ENCODE measurements at regions not wholly inside any gene's neighbourhood (a gene's known extent, or its start where the extent isn't known, plus 50 kb on each side); places are given as distances from the start of the nearest gene placed in this dataset.

DNA sequence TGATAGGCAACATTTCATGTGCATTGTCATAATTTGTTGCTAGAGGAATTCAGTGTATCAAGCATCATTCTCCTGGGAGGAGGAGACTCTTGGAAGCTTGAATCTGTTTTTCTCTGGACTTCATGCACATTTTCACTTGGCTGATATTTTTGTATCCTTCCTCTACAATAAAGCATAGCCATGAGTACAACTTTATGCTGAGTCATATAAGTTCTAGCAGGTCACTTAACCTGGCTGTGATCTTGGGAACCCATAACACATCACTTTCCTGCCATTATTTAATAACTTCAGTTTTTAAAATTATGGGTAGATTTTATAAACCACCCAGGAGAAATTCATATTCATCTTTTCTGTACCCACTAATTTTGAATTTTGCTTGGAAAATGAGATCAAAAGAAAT lies 203.0 kb upstream of the CD96 start:
- H3K27me3 Mint-ChIP-seq: peaks cover 0 to 3% (median 0%) of the 10 kb centered on the region in 5 donors
- no peaks in the 10 kb centered on the region for H3K27me3 ChIP-seq (ENCODE audit: control insufficient read depth in 2 of 2, insufficient read depth in 2 of 2, low read length in 2 of 2)
- CTCF ChIA-PET: interaction anchor here (1.6 kb wide), 1 partner anchor 8 kb away, joined by 3 read pairs; no protein-coding TSS in a partner anchor
- no peak overlapping the region for H3K27ac ChIP-seq (ENCODE audit: low read depth, low read length)
- DNase-seq (no peak), ATAC-seq (no peak)
- H3K36me3 ChIP-seq (ENCODE audit: control insufficient read depth in 2 of 3, insufficient read depth in 3 of 3, low read length in 3 of 3): no peaks in the 10 kb centered on the region
- peaks cover 0 to 7% (median 0%) of the 10 kb centered on the region in 3 experiments for H3K9me3 ChIP-seq (ENCODE audit: control insufficient read depth in 2 of 3, low read length in 3 of 3)
- POLR2A ChIA-PET: interaction anchor here (0.6 kb wide), 2 partner anchors 22 kb away, joined by 3 read pairs; no protein-coding TSS in a partner anchor
- H3K4me3 Mint-ChIP-seq: no peak overlapping the region
- no peak overlapping the region for H3K4me3 ChIP-seq (ENCODE audit: low read length)
- intact Hi-C loops (cut with micrococcal nuclease): loop anchor here (2.0 to 5.0 kb wide), 5 partner anchors 62 to 1607 kb away; partner anchors contain the start of gene NECTIN3 (in 1 of the 2)
- peaks cover 2 to 31% (median 12%) of the 10 kb centered on the region in 7 donors for H3K4me1 Mint-ChIP-seq
- no peak overlapping the region for H3K27ac Mint-ChIP-seq
- H3K4me1 ChIP-seq (ENCODE audit: control insufficient read depth in 2 of 2, insufficient read depth in 2 of 2, low read length in 2 of 2): no peaks in the 10 kb centered on the region
- H3K9me3 Mint-ChIP-seq: peaks cover 0 to 22% (median 8%) of the 10 kb centered on the region in 11 donors
- H3K36me3 Mint-ChIP-seq: peaks cover 0 to 10% (median 5%) of the 10 kb centered on the region in 5 donors

DNA sequence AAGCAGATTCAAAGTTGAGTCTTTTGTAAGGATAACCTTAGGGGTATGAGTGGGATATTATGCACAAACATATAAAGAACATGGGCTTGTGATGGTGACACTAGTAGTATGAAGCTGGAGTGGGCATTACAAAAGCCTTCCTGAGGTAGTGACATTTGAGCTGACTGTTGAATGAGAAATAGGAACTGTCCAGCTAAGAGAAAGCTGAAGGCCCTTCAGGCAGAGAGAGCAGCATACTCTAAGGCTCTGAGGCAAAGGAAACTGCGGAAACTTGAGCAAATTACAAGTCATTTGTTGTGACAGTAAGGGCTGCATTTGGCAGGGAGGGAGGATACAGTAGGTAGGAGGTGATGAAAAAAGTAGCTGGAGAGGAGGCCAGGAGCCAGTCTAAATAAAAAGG lies 190.7 kb upstream of the CD96 start:
- peaks cover 0 to 3% (median 0%) of the 10 kb centered on the region in 5 donors for H3K27me3 Mint-ChIP-seq
- Histone ChIP-seq H3K4me3 (ENCODE audit: low read length) (no peak overlapping the region), H3K27ac (ENCODE audit: low read depth, low read length) (no peak overlapping the region), H3K9me3 (ENCODE audit: control insufficient read depth in 2 of 3, low read length in 3 of 3) (no peaks in the 10 kb centered on the region), H3K4me1 (ENCODE audit: control insufficient read depth in 2 of 2, insufficient read depth in 2 of 2, low read length in 2 of 2) (no peaks in the 10 kb centered on the region), H3K27me3 (ENCODE audit: control insufficient read depth in 2 of 2, insufficient read depth in 2 of 2, low read length in 2 of 2) (no peaks in the 10 kb centered on the region), H3K36me3 (ENCODE audit: control insufficient read depth in 2 of 3, insufficient read depth in 3 of 3, low read length in 3 of 3) (no peaks in the 10 kb centered on the region)
- CTCF ChIA-PET: no interaction called here
- H3K27ac Mint-ChIP-seq: peak overlapping the region in 1 of 9 donors; percentile 16
- POLR2A ChIA-PET: no interaction called here
- no peak for DNase-seq
- peaks cover 0 to 17% (median 7%) of the 10 kb centered on the region in 11 donors for H3K9me3 Mint-ChIP-seq
- no peaks in the 10 kb centered on the region for H3K4me1 Mint-ChIP-seq
- ATAC-seq: no peak
- intact Hi-C loops (cut with micrococcal nuclease): no loop called here
- H3K4me3 Mint-ChIP-seq: no peak overlapping the region
- peaks cover 2 to 4% (median 3%) of the 10 kb centered on the region in 5 donors for H3K36me3 Mint-ChIP-seq

DNA sequence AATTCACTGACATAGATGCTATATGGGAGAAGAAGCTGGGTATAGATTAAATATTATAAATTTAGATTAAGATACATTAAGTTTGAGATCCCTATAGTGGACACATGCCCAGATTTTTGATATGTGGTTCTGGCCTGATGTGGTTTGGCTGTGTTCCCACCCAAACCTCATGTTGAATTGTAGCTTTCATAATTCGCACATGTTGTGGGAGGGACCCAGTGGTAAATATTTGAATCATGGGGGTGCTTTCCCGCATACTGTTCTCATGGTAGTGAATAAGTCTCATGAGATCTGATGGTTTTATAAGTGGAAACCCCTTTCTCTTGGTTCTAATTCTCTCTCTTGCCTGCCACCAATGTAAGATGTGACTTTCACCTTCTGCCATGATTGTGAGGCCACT lies 189.4 kb upstream of the CD96 start:
- DNase-seq: no peak
- no peaks in the 10 kb centered on the region for H3K27me3 Mint-ChIP-seq
- intact Hi-C loops (cut with micrococcal nuclease): no loop called here
- H3K27ac Mint-ChIP-seq: no peak overlapping the region
- ChIA-PET CTCF (no interaction called here), POLR2A (interaction anchor here (0.7 kb wide), 1 partner anchor 101 kb away, joined by 3 read pairs; no protein-coding TSS in a partner anchor)
- H3K9me3 Mint-ChIP-seq: peaks cover 0 to 17% (median 6%) of the 10 kb centered on the region in 11 donors
- Histone ChIP-seq H3K36me3 (ENCODE audit: control insufficient read depth in 2 of 3, insufficient read depth in 3 of 3, low read length in 3 of 3) (no peaks in the 10 kb centered on the region), H3K27ac (ENCODE audit: low read depth, low read length) (no peak overlapping the region), H3K4me3 (ENCODE audit: low read length) (no peak overlapping the region), H3K4me1 (ENCODE audit: control insufficient read depth in 2 of 2, insufficient read depth in 2 of 2, low read length in 2 of 2) (no peaks in the 10 kb centered on the region), H3K27me3 (ENCODE audit: control insufficient read depth in 2 of 2, insufficient read depth in 2 of 2, low read length in 2 of 2) (no peaks in the 10 kb centered on the region), H3K9me3 (ENCODE audit: control insufficient read depth in 2 of 3, low read length in 3 of 3) (no peaks in the 10 kb centered on the region)
- H3K4me1 Mint-ChIP-seq: no peaks in the 10 kb centered on the region
- H3K36me3 Mint-ChIP-seq: peaks cover 2 to 4% (median 3%) of the 10 kb centered on the region in 5 donors
- no peak for ATAC-seq
- H3K4me3 Mint-ChIP-seq: no peak overlapping the region

DNA sequence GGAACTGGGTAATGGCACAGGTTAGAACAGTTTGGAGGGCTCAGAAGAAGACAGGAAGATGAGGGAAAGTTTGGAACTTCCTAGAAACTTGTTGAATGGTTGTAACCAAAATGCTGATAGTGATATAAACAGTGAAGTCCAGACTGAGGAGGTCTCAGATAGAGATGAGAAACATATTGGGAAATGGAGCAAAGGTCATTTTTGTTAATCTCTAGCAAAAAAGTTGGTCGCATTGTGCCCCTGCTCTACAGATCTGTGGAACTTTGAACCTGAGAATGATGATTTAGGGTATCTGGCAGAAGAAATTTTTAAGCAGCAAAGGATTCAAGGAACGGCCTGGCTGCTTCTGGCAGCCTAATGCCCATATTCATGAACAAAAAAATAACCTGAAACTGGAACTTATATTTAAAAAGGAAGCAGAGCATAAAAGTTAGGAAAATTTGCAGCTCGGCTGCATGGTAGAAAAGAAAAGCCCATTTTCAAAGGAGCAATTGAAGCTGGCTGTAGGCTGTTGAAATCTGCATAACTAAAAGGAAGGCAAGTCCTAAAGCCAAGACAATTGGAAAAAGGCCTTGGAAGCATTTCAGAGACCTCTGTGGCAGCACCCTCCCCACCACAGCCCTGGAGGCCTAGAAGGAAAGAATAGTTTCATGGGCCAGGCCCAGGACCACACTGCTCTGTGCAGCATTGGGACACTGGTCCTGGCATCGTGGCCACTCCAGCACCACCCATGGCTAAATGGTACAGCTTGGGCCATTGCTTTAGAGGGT lies 182.6 kb upstream of the CD96 start:
- no peaks in the 10 kb centered on the region for H3K36me3 ChIP-seq (ENCODE audit: control insufficient read depth in 2 of 3, insufficient read depth in 3 of 3, low read length in 3 of 3)
- no peak overlapping the region for H3K27ac ChIP-seq (ENCODE audit: low read depth, low read length)
- H3K9me3 ChIP-seq (ENCODE audit: control insufficient read depth in 2 of 3, low read length in 3 of 3): no peaks in the 10 kb centered on the region
- H3K27ac Mint-ChIP-seq: no peak overlapping the region
- DNase-seq (no peak), ATAC-seq (no peak)
- no peaks in the 10 kb centered on the region for H3K4me1 ChIP-seq (ENCODE audit: control insufficient read depth in 2 of 2, insufficient read depth in 2 of 2, low read length in 2 of 2)
- no peaks in the 10 kb centered on the region for H3K27me3 ChIP-seq (ENCODE audit: control insufficient read depth in 2 of 2, insufficient read depth in 2 of 2, low read length in 2 of 2)
- H3K9me3 Mint-ChIP-seq: peaks cover 0 to 8% (median 2%) of the 10 kb centered on the region in 11 donors
- H3K36me3 Mint-ChIP-seq: no peaks in the 10 kb centered on the region
- CTCF ChIA-PET: no interaction called here
- intact Hi-C loops (cut with micrococcal nuclease): no loop called here
- POLR2A ChIA-PET: no interaction called here
- no peak overlapping the region for H3K4me3 Mint-ChIP-seq
- no peak overlapping the region for H3K4me3 ChIP-seq (ENCODE audit: low read length)
- H3K27me3 Mint-ChIP-seq: no peaks in the 10 kb centered on the region
- H3K4me1 Mint-ChIP-seq: no peaks in the 10 kb centered on the region

DNA sequence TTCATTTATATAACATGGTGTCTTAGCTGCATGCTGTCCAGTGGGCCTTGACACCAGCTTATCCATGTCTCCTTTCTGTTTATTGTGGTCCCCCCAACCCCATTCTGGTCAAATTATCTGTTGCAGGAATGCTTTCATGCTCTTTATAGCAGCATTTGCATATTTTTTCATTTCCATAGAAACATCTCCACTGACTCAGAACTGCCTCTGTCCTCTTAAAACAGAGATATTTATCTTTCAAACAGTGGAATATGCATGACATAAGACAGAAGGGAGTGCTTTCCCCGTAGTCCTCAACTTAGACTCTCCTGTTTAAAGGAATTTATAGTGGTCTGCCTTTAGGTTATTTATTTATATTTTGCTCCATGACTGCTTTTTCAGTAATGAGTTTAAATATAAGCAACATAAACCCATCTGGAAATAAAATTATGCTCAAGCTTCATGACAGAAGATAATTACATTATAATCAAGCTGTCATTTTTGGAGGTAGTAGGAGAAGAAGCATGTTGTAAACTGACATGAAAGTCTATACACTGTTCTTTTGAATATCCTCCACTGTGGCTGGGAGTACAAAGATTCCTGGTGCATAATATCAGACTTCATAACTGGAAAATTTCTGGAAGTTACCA lies 179.5 kb upstream of the CD96 start:
- Histone ChIP-seq H3K27ac (ENCODE audit: low read depth, low read length) (no peak overlapping the region), H3K9me3 (ENCODE audit: control insufficient read depth in 2 of 3, low read length in 3 of 3) (no peaks in the 10 kb centered on the region), H3K36me3 (ENCODE audit: control insufficient read depth in 2 of 3, insufficient read depth in 3 of 3, low read length in 3 of 3) (no peaks in the 10 kb centered on the region), H3K27me3 (ENCODE audit: control insufficient read depth in 2 of 2, insufficient read depth in 2 of 2, low read length in 2 of 2) (no peaks in the 10 kb centered on the region), H3K4me3 (ENCODE audit: low read length) (no peak overlapping the region), H3K4me1 (ENCODE audit: control insufficient read depth in 2 of 2, insufficient read depth in 2 of 2, low read length in 2 of 2) (no peaks in the 10 kb centered on the region)
- H3K4me3 Mint-ChIP-seq: no peak overlapping the region
- CTCF ChIA-PET: no interaction called here
- no peak overlapping the region for H3K27ac Mint-ChIP-seq
- intact Hi-C loops (cut with micrococcal nuclease): no loop called here
- H3K4me1 Mint-ChIP-seq: no peaks in the 10 kb centered on the region
- H3K27me3 Mint-ChIP-seq: no peaks in the 10 kb centered on the region
- H3K36me3 Mint-ChIP-seq: no peaks in the 10 kb centered on the region
- DNase-seq (no peak), ATAC-seq (no peak)
- POLR2A ChIA-PET: no interaction called here
- H3K9me3 Mint-ChIP-seq: peaks cover 0 to 4% (median 0%) of the 10 kb centered on the region in 11 donors

DNA sequence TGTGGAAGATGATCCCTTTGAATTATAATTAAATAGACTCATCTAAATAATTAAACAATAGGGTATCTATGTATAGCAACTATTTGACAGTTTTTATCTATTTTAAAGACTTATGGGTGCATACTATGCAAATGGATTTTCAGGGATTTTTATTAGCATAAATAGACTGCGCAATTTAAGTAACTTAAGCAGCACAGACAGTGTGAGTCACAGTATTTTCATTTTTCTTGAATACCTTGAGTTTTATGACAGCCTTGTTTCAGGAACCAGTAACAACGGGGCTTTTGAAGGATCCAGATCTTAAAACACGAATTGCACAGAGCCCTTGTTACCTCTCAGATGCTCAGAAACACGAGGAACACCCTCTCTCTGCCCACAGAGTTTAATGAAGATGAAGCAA lies 175.5 kb upstream of the CD96 start:
- Histone ChIP-seq H3K27ac (ENCODE audit: low read depth, low read length) (no peak overlapping the region), H3K4me3 (ENCODE audit: low read length) (no peak overlapping the region), H3K36me3 (ENCODE audit: control insufficient read depth in 2 of 3, insufficient read depth in 3 of 3, low read length in 3 of 3) (no peaks in the 10 kb centered on the region), H3K4me1 (ENCODE audit: control insufficient read depth in 2 of 2, insufficient read depth in 2 of 2, low read length in 2 of 2) (no peaks in the 10 kb centered on the region), H3K9me3 (ENCODE audit: control insufficient read depth in 2 of 3, low read length in 3 of 3) (peaks cover 0 to 5% (median 0%) of the 10 kb centered on the region in 3 experiments), H3K27me3 (ENCODE audit: control insufficient read depth in 2 of 2, insufficient read depth in 2 of 2, low read length in 2 of 2) (no peaks in the 10 kb centered on the region)
- peaks cover 0 to 7% (median 4%) of the 10 kb centered on the region in 5 donors for H3K36me3 Mint-ChIP-seq
- CTCF ChIA-PET: no interaction called here
- H3K4me3 Mint-ChIP-seq: no peak overlapping the region
- no peak for DNase-seq
- ATAC-seq: no peak
- intact Hi-C loops (cut with micrococcal nuclease): no loop called here
- H3K27me3 Mint-ChIP-seq: no peaks in the 10 kb centered on the region
- peaks cover 0 to 7% (median 0%) of the 10 kb centered on the region in 7 donors for H3K4me1 Mint-ChIP-seq
- H3K9me3 Mint-ChIP-seq: peaks cover 0 to 18% (median 14%) of the 10 kb centered on the region in 11 donors
- POLR2A ChIA-PET: no interaction called here
- no peak overlapping the region for H3K27ac Mint-ChIP-seq
